Ureter (tissue), 1 donor: ENCODE measurements at regions not wholly inside any gene's neighbourhood (a gene's known extent, or its start where the extent isn't known, plus 50 kb on each side); places are given as distances from the start of the nearest gene placed in this dataset.
"Not testable (repeated sequence)": the region's sequence is repeated elsewhere in the genome, so short reads cannot be mapped to it uniquely, and the experiment has no call there.

Experiments used
- DNase-seq: peaks from one replicate; pipeline ENCODE4 v3.0.0-alpha.2; 2020; ENCODE audit warnings: low spot score
- donor health status: DM: yes; HTN: yes; CAD: no.

- no peak for DNase-seq
Observed at GRCh38 chr2:150371044-150371818, 116.2 kb downstream of the RND3 start.

GRCh38 chr2:150370561-150370960 is 116.9 kb downstream of the RND3 start:
- no peak for DNase-seq

GRCh38 chr2:150369862-150370261 is 117.6 kb downstream of the RND3 start:
- no peak for DNase-seq

- no peak for DNase-seq
Observed at GRCh38 chr2:150358468-150358807, 129.0 kb downstream of the RND3 start.

- DNase-seq: no peak
Observed at GRCh38 chr2:150357770-150358467, 129.5 kb downstream of the RND3 start.

- no peak for DNase-seq
Observed at GRCh38 chr2:150355440-150355839, 132.0 kb downstream of the RND3 start.

- no peak for DNase-seq
Observed at GRCh38 chr2:150353376-150353775, 134.1 kb downstream of the RND3 start.

GRCh38 chr2:150351922-150352321 is 135.5 kb downstream of the RND3 start:
- no peak for DNase-seq

GRCh38 chr2:150350500-150350899 is 137.0 kb downstream of the RND3 start:
- DNase-seq: no peak

- no peak for DNase-seq
Observed at GRCh38 chr2:150346806-150347205, 140.7 kb downstream of the RND3 start.

GRCh38 chr2:150341982-150342680 is 145.3 kb downstream of the RND3 start:
- no peak for DNase-seq

GRCh38 chr2:150339951-150340350 is 147.5 kb downstream of the RND3 start:
- DNase-seq: no peak

- DNase-seq: no peak
Observed at GRCh38 chr2:150339282-150339681, 148.2 kb downstream of the RND3 start.

GRCh38 chr2:150335596-150335995 is 151.9 kb downstream of the RND3 start:
- no peak for DNase-seq

- DNase-seq: no peak
Observed at GRCh38 chr2:150332383-150332782, 155.1 kb downstream of the RND3 start.

GRCh38 chr2:150327564-150328489 is 159.6 kb downstream of the RND3 start:
- DNase-seq: no peak

- no peak for DNase-seq
Observed at GRCh38 chr2:150325656-150326314, 161.7 kb downstream of the RND3 start.

GRCh38 chr2:150323071-150323470 is 164.4 kb downstream of the RND3 start:
- DNase-seq: not testable (repeated sequence)

- no peak for DNase-seq
Observed at GRCh38 chr2:150320608-150321007, 166.9 kb downstream of the RND3 start.

GRCh38 chr2:150319658-150320555 is 167.6 kb downstream of the RND3 start:
- no peak for DNase-seq
